IMR-90 (cell line): ENCODE measurements at regions not wholly inside any gene's neighbourhood (a gene's known extent, or its start where the extent isn't known, plus 50 kb on each side); places are given as distances from the start of the nearest gene placed in this dataset.

ENCODE experiments used
- ATAC-seq: fragments of 200-7000 bp; cut with Tn5 transposase; 2 replicates; pipeline ENCODE4 v1.9.1; 2020; ENCODE audit warnings: low read depth, mild to moderate bottlenecking, moderate library complexity
- BruUV-seq: library from RNA; stranded (reverse); fragments of 400-500 nt; replicated peaks from 2 replicates; lab custom pipeline; 2021; lab: Mats Ljungman, UMichigan
- CTCF ChIA-PET: fragments of 300-600 bp; formaldehyde crosslinking; extraction: SDS; loops from one replicate; lab custom pipeline; 2021; ENCODE audit warnings: antibody characterized with exemption; lab: Yijun Ruan, JAX
- POLR2A ChIA-PET: fragments of 300-600 bp; sonication (Branson Sonifier 250); formaldehyde crosslinking; loops from one replicate; lab custom pipeline; 2022; ENCODE audit warnings: antibody characterized with exemption; ENCODE audit not compliant: unreplicated experiment; lab: Charles Lee
- DNase-seq: peaks from one replicate; pipeline ENCODE4 v3.0.0; 2013
- H2AFZ ChIP-seq: replicated peaks from 2 replicates; pipeline ENCODE3; 2013; ENCODE audit warnings: low read length, mild to moderate bottlenecking; ENCODE audit not compliant: poor library complexity
- H2AK5ac ChIP-seq: 2 replicates; pipeline ENCODE4 v1.6.1; 2013; ENCODE audit warnings: low read depth, low read length, inconsistent platforms
- H2AK9ac ChIP-seq: replicated peaks from 2 replicates; pipeline ENCODE3; 2013; ENCODE audit warnings: mild to moderate bottlenecking, low read depth, low read length, moderate library complexity; ENCODE audit not compliant: poor library complexity
- H2BK120ac ChIP-seq: 2 replicates; pipeline ENCODE4 v1.6.1; 2013; ENCODE audit warnings: low read depth, low read length, inconsistent platforms
- H2BK15ac ChIP-seq: 3 replicates; pipeline ENCODE4 v1.6.1; 2013; ENCODE audit warnings: low read depth, low read length, inconsistent platforms
- H2BK20ac ChIP-seq: 2 replicates; pipeline ENCODE4 v1.6.1; 2013; ENCODE audit warnings: low read depth, mild to moderate bottlenecking, inconsistent platforms, low read length, moderate library complexity
- H2BK5ac ChIP-seq: 2 replicates; pipeline ENCODE4 v1.6.1; 2013; ENCODE audit warnings: mild to moderate bottlenecking, low read depth, low read length, inconsistent platforms; ENCODE audit not compliant: poor library complexity, severe bottlenecking
- H3K14ac ChIP-seq: replicated peaks from 2 replicates; pipeline ENCODE4 v1.6.1; 2013; ENCODE audit warnings: low read depth, low read length, inconsistent platforms
- H3K18ac ChIP-seq: 2 replicates; pipeline ENCODE4 v1.6.1; 2013; ENCODE audit warnings: low read depth, low read length, control low read depth
- H3K23ac ChIP-seq: 2 replicates; pipeline ENCODE4 v1.6.1; 2013; ENCODE audit warnings: low read depth, low read length, inconsistent platforms
- H3K27ac ChIP-seq: 2 replicates; pipeline ENCODE4 v1.5.1; 2013; ENCODE audit warnings: mild to moderate bottlenecking, control low read depth, low read length; ENCODE audit not compliant: insufficient read depth
- H3K27me3 ChIP-seq: 2 replicates; pipeline ENCODE4 v1.6.1; 2013; ENCODE audit warnings: low read length; ENCODE audit not compliant: control insufficient read depth, insufficient read depth
- H3K36me3 ChIP-seq: 2 replicates; pipeline ENCODE4 v1.6.1; 2013; ENCODE audit warnings: low read length, mixed read lengths; ENCODE audit not compliant: control insufficient read depth, insufficient read depth
- H3K4ac ChIP-seq: 2 replicates; pipeline ENCODE4 v1.6.1; 2013; ENCODE audit warnings: low read depth, low read length, inconsistent platforms
- H3K4me1 ChIP-seq: 2 replicates; pipeline ENCODE4 v1.6.1; 2013; ENCODE audit warnings: low read length, mixed read lengths; ENCODE audit not compliant: control insufficient read depth, insufficient read depth
- H3K4me2 ChIP-seq: 2 replicates; pipeline ENCODE4 v1.6.1; 2013; ENCODE audit warnings: low read depth, mild to moderate bottlenecking, control low read depth, low read length, moderate library complexity
- H3K4me3 ChIP-seq: 2 replicates; pipeline ENCODE4 v1.5.1; 2013; ENCODE audit warnings: low read depth, mild to moderate bottlenecking, control low read depth, low read length, moderate library complexity; ENCODE audit not compliant: insufficient read depth
- H3K56ac ChIP-seq: 2 replicates; pipeline ENCODE4 v1.6.1; 2013; ENCODE audit warnings: low read length, inconsistent platforms; ENCODE audit not compliant: insufficient read depth; ENCODE audit errors: extremely low read depth
- H3K79me1 ChIP-seq, 2 experiments: 2 replicates each; pipeline ENCODE4 v1.6.1; 2013; ENCODE audit warnings: low read length in 2 of 2, inconsistent platforms in 1 of 2, low read depth in 1 of 2
- H3K9ac ChIP-seq: 2 replicates; pipeline ENCODE4 v1.6.1; 2013; ENCODE audit warnings: low read depth, low read length, control low read depth
- H3K9me1 ChIP-seq: 2 replicates; pipeline ENCODE4 v1.6.1; 2013; ENCODE audit warnings: low read length, inconsistent platforms; ENCODE audit not compliant: insufficient read depth
- H3K9me3 ChIP-seq: 2 replicates; pipeline ENCODE4 v1.6.1; 2013; ENCODE audit warnings: low read length; ENCODE audit not compliant: control insufficient read depth, insufficient read depth
- H4K20me1 ChIP-seq: 2 replicates; pipeline ENCODE4 v1.6.1; 2013; ENCODE audit warnings: low read length, inconsistent platforms; ENCODE audit not compliant: insufficient read depth
- H4K5ac ChIP-seq: 2 replicates; pipeline ENCODE4 v1.6.1; 2013; ENCODE audit warnings: mild to moderate bottlenecking, low read depth, low read length, control low read depth
- H4K8ac ChIP-seq, 2 experiments: 2 replicates each; pipeline ENCODE4 v1.6.1; 2013; ENCODE audit warnings: low read depth in 2 of 2, low read length in 2 of 2, control low read depth in 1 of 2, inconsistent platforms in 1 of 2
- H4K91ac ChIP-seq: 2 replicates; pipeline ENCODE4 v1.6.1; 2013; ENCODE audit warnings: low read depth, low read length, inconsistent platforms; ENCODE audit not compliant: insufficient read depth
- CEBPB ChIP-seq: IDR thresholded peaks from 2 replicates; pipeline ENCODE4 v1.6.1; 2012; ENCODE audit warnings: low read depth, low read length, improper control_type of control experiment
- CHD1 ChIP-seq: IDR thresholded peaks from 2 replicates; pipeline ENCODE4 v1.6.1; 2012; ENCODE audit warnings: low read depth, low read length, improper control_type of control experiment
- ELK1 ChIP-seq: fragments of 150-350 bp; IDR thresholded peaks from 2 replicates; pipeline ENCODE4 v1.6.1; 2016; ENCODE audit warnings: low read depth, mild to moderate bottlenecking, low read length, moderate library complexity, borderline replicate concordance
- MAFK ChIP-seq: IDR thresholded peaks from 2 replicates; pipeline ENCODE4 v1.6.1; 2012; ENCODE audit warnings: low read depth, low read length, improper control_type of control experiment
- POLR2A ChIP-seq: IDR thresholded peaks from 2 replicates; pipeline ENCODE4 v1.6.1; 2012; ENCODE audit warnings: mild to moderate bottlenecking, low read depth, low read length
- RFX5 ChIP-seq: IDR thresholded peaks from 2 replicates; pipeline ENCODE4 v1.8.0; 2012; ENCODE audit warnings: low read depth, mild to moderate bottlenecking, low read length, moderate library complexity
- SMC3 ChIP-seq: fragments of 150-350 bp; IDR thresholded peaks from 2 replicates; pipeline ENCODE4 v1.6.1; 2016; ENCODE audit warnings: low read depth, mild to moderate bottlenecking, antibody characterized with exemption, low read length, moderate library complexity
- WGBS, 2 experiments: methylation state at CpG; one replicate each; pipeline versions ENCODE4 v1.1.5 to v1.1.7; 2013; ENCODE audit warnings: missing lambda C conversion rate in 2 of 2; ENCODE audit not compliant: insufficient read length in 1 of 2; ENCODE audit errors: extremely low coverage in 2 of 2; 5-methylcytosine and 5-hydroxymethylcytosine counted together
- dilution Hi-C: fragments of 300-500 bp; cut with HindIII; formaldehyde crosslinking; loops from one replicate; pipeline ENCODE4 v1.14.3; 2018; ENCODE audit warnings: low sequenced_read_pairs; ENCODE audit not compliant: unreplicated experiment
- in situ Hi-C: fragments of 300-500 bp; cut with MboI; formaldehyde crosslinking; loops from 3 replicates; pipeline ENCODE4 v1.14.3; 2019; ENCODE audit warnings: low sequenced_read_pairs, inconsistent platforms, mixed read lengths
- intact Hi-C: fragments of 100-400 bp; cut with micrococcal nuclease; formaldehyde crosslinking; loops from 2 replicates; pipeline ENCODE4 v1.10.0; 2022
- TF ChIP-seq, protein P1 (sequence below): fragments of 150-350 bp; IDR thresholded peaks from 2 replicates; pipeline ENCODE4 v1.6.1; 2017; ENCODE audit warnings: mild to moderate bottlenecking, antibody characterized with exemption, low read length, low read depth

DNA sequence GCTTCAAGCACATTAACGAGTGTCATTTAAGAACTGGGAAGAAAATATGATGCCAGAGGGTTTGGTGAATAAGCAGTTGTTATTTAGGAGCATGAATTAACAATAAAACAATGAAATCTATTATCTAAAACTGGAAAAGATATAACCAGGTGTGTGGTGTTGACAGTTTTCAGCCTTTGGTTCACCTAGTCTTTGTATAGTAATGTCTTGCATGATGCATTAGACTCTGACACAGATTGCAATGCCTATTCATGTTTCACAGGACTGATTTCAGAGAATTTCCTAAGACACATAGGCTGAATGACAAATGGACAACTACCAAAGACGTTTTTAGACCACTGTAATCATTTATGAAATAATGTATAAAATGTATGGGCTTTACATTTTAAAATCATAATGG is 135.1 kb upstream of the CAV2 start:
- H2BK5ac ChIP-seq: no peak overlapping the region
- no peak overlapping the region for H3K4me3 ChIP-seq
- no CpG with 5 or more reads among the region's 2 CpGs for WGBS, 2 experiments
- no peaks in the 10 kb centered on the region for H3K79me1 ChIP-seq
- H3K18ac ChIP-seq: no peak overlapping the region
- H4K5ac ChIP-seq: no peak overlapping the region
- TF ChIP-seq CEBPB (no peak), POLR2A (no peak), CHD1 (no peak), SMC3 (no peak), RFX5 (no peak), ELK1 (no peak), MAFK (no peak)
- TF ChIP-seq, protein P1, sequence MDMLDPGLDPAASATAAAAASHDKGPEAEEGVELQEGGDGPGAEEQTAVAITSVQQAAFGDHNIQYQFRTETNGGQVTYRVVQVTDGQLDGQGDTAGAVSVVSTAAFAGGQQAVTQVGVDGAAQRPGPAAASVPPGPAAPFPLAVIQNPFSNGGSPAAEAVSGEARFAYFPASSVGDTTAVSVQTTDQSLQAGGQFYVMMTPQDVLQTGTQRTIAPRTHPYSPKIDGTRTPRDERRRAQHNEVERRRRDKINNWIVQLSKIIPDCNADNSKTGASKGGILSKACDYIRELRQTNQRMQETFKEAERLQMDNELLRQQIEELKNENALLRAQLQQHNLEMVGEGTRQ: no peak
- H3K9me3 ChIP-seq: no peaks in the 10 kb centered on the region
- H3K9me1 ChIP-seq: no peaks in the 10 kb centered on the region
- H3K9ac ChIP-seq: no peak overlapping the region
- no peak overlapping the region for H3K4ac ChIP-seq
- H2AK5ac ChIP-seq: no peak overlapping the region
- no peak overlapping the region for H2AFZ ChIP-seq
- no peak overlapping the region for H3K14ac ChIP-seq
- CTCF ChIA-PET: interaction anchor here (0.8 kb wide), 1 partner anchor 19 kb away, joined by 4 read pairs; no protein-coding TSS in a partner anchor
- H2BK15ac ChIP-seq: no peak overlapping the region
- H4K91ac ChIP-seq: no peak overlapping the region
- POLR2A ChIA-PET: no interaction called here
- H3K4me1 ChIP-seq: no peaks in the 10 kb centered on the region
- H3K23ac ChIP-seq: no peak overlapping the region
- H3K27ac ChIP-seq: no peak overlapping the region
- no peak overlapping the region for H2BK120ac ChIP-seq
- H2BK20ac ChIP-seq: no peak overlapping the region
- no peak overlapping the region for H3K4me2 ChIP-seq
- H4K8ac ChIP-seq: no peak overlapping the region
- dilution Hi-C loops: no loop called here
- BruUV-seq: no TSS peak
- no peaks in the 10 kb centered on the region for H3K36me3 ChIP-seq
- H3K56ac ChIP-seq: no peak overlapping the region
- no peak overlapping the region for H2AK9ac ChIP-seq
- DNase-seq (no peak), ATAC-seq (no peak)
- no peaks in the 10 kb centered on the region for H3K27me3 ChIP-seq
- intact Hi-C loops: loop anchor here (2.0 kb wide), 1 partner anchor 14 kb away; no protein-coding TSS in a partner anchor
- in situ Hi-C loops: no loop called here
- H4K20me1 ChIP-seq: no peaks in the 10 kb centered on the region
